ENCODE measurements at regions not wholly inside any gene's neighbourhood (a gene's known extent, or its start where the extent isn't known, plus 50 kb on each side); places are given as distances from the start of the nearest gene placed in this dataset.

- TF ChIP-seq CTCF (IDR thresholded peaks at IDR 0.05) (no peak), POLR2A (IDR thresholded peaks at IDR 0.05) (no peak)
Observed at GRCh38 chr17:10944819-10945218, 106.9 kb upstream of the PIRT start.

All from body of pancreas (tissue), 4 donors.